NCI-H2171 (cell line): ENCODE measurements at regions not wholly inside any gene's neighbourhood (a gene's known extent, or its start where the extent isn't known, plus 50 kb on each side); places are given as distances from the start of the nearest gene placed in this dataset.

Source experiments
- DNase-seq: peaks from one replicate; lab custom pipeline; 2025; lab: John Stamatoyannopoulos, UW

DNA sequence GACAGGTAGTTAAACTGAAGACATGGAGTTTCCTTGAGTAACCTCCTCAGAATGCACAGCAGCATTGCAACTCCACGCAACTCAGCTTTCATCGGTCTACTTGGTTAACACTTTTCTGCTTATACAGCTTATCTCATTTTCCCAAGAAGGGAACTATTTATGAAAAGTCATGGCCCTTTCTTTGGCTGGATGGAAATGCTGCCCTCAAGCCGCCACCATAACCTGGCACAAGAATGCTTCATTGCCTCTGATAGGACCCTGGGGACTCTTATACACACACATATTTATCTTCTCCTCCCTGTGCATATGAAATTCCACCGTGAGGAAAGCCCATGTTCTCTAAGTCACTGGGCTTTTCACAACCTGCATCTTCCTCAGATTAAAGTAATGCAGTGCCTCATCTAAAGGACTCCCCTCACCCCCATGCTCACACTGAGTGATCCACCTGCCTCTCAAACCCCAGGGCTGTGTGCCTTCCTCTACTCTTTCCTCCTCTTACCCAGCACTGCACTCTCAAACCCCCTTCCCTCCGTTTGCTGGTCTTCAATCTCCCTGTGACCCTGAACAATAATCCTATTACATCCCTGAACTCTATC lies 192.0 kb upstream of the HNRNPA3 start:
- no peak for DNase-seq

DNA sequence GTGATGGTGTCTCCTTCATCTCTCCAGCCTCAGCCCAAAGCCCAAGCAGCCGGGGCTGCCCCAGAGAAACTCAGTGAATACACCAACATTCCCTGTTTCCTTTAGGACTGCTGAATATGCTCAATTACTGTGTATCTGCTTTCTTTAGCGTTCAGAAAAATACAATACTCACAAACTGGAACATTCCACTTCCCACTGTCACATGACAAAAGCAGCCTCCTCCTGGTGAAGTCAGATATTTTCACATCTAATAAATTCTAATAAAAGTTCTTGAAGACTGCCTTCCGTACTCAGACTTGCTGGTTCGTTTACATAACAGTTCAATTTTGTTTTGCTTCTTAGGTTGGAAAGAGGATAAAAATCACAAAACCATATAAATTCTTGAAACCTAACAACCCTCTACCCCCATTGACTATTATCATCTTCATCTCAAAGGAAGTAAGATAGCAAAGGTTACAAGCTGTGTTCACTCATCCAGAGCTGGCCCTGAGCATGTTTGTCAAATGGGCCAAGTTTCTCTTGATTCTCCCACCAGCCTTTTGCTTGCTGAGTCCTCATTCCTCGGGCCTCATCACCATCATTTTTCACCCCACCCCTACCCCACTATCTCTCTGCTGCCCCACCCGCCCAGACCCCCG lies 190.8 kb upstream of the HNRNPA3 start:
- DNase-seq = no peak

DNA sequence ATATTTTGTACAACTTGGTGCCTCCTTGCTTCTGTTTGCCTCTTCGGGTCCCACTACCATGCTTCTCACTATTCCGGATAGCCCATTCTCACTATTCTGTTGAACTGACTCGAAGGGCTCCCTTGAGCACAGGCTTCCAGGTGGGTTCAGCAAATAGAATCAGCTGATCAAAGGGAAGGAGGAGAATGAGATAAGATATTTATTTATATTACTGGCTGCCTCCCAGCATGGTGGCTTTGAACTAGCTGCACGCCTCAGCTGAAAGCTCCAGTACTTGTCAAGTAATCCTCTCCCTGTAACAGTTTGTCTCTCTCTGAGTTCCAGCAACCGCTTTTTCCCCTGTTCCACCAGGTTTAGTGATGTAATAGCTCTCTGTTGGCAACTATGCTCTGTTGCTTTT lies 187.8 kb upstream of the HNRNPA3 start:
- DNase-seq = no peak

DNA sequence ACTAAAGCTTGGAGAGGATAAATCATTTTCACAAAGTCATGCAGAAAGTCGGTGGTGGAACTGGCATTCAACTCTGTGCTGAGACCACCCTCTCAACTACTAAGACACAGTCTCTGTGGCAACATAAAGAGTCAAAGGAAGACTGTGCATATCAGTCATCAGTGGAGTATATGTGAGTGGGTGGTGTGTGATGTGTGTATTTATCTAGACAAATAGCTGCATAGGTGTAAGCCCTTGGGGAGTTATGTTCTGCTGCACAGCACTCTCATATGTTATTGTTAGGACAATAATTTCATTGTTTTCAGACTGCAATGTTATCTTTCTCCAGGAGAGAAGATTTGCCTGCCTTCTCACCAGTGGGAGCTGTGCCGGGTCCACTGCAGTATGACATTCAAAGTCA lies 186.3 kb upstream of the HNRNPA3 start:
- no peak for DNase-seq

DNA sequence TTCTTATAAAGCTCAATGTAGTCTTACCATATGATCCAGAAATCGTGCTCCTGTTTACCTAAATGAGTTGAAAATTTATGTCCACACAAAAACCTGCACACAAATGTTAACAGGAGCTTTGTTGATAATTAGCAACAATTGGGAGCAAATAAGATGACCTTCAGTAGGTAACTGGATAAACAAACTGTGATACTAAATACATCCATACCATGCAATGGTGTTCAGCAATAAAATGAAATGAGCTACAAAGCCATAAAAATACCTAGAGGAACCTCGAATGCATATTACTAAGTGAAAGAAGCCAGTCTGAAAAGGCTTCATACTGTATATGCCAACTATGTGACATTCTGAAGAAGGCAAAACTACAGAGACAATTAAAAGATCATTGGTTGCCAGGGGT lies 185.6 kb upstream of the HNRNPA3 start:
- no peak for DNase-seq

DNA sequence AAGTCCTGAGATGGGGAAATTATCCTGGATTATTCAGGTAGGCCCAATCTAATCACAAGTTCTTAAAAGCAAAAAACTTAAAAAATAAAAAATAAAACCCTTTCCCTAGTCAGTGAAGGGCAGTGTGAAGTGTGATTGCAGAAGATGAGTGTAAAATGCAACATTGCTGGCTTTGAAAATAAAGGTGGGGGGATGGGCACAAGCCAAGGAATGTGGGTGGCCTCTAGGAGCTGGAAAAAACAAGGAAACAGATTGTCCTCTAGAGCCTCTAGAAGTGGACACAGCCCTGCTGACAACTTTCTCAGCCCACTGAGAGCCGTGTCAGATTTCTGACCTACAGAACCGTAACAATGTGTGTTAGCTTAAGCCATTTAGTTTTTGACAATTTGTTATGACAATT lies 184.3 kb upstream of the HNRNPA3 start:
- no peak for DNase-seq

DNA sequence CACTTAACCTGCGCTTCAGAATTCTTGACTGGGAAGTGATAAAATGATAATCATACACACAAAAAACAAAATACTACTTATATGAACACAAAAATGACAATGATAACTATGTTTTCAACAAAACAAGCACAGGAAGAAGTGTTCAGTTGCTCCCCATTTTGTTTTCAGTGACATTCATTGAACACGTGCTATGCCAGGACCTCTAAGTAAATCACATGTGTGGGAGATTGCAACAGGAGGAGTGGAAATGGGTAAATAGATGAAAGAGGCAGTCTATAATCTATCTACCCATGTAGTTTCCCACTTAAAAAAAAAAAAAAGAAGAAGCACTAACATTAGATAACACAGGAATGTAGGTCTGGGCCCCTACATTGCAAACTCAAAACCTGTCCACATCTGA lies 183.5 kb upstream of the HNRNPA3 start:
- DNase-seq = no peak

DNA sequence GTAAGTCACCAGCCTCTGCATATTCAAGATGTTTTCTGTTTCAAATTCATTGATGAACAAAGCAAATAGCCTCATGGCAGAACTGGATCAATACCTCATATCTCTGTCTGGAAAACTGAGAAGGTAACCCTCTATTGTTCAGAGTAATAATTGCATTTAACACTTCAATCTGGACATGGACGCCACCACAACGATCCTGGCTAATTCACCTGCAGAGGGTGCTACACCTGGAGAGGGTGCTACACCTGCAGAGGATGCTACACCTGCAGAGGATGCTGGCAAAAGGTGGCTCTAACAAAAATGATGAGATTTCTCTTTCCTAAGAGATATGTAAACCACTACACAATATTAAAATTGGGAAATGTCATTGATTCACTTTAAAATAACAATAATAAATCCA lies 183.1 kb upstream of the HNRNPA3 start:
- DNase-seq = no peak

DNA sequence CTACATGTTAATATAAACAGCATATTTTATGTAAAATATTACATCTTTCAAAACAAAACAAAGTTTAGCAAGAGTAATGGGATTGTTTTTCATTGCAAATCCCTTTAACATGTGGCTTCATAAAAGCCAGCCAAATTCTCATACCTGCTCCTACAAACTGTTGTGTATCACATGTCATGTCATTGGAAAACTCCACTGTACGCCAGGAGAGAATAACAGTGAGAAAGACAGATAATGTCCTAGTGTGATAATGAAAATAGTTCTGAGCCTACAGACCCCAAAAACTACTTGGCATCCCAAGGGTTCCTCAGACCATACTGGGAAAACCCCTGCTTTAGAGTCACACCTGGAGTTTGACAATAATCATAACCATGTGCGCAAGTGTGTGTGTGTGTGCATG lies 182.7 kb upstream of the HNRNPA3 start:
- no peak for DNase-seq

DNA sequence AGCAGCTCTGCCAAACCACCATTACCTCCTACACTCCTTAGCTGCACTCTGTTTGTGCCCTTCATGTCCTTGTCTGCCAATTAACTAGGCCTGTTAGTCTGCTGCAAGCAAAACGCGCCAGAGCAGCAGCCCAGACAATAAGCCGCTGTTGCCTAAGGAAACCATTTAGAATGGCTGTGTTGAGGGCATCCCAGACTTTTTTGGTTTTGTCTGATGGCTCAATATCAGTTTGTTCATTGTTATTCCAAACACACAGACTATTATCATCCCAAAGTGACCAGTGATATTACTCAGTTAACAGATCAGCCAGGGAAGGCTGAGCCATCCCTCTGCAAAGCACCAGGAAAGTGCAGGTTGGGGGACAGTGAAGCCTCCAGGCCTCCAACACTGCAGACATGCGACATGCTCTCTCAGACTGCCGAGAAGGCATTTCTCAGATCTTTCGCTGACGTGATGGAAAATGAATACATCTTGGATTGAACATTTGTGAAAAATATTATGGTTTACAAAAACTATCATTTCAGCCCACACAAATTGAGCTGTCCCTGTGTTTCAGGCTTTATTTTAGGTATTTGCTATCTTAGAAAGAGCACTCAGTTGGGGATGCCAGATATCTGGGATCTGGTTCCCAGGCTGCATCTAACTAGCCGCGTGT lies 182.0 kb upstream of the HNRNPA3 start:
- no peak for DNase-seq

DNA sequence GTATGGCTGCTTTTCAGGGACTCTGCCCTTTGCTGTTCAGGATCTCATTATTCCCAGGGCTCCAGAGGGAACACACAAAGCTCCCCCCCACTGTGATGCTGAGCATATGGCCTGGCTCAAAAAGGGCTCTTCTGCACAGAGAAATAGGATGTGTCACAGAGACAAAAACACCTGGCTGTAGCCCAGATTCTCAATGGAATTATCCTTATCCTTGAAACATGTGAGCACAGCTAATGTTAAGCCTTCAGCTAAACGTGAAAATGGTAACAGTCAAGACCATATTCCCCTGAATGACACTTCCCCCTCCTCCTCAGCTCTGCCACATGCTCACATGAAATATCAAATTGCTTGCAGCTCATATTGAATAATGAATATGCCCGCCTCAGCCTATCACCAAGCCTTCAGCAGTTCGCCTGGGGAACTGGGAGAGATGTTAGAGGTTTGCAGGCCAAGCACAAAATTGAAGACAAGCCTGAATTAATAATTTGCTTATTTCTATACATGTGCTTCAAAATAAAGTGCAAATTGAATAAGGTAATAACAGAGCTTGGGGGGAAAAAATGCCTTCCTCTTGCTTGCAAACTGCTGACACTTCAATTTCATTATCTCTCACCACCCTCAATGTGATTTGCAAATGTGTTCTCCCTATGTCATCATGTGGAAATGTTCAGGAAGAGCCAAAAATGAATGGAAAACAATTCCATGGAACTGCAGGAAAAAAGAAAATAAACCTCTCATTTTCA lies 181.0 kb upstream of the HNRNPA3 start:
- peak; percentile 88 for DNase-seq

DNA sequence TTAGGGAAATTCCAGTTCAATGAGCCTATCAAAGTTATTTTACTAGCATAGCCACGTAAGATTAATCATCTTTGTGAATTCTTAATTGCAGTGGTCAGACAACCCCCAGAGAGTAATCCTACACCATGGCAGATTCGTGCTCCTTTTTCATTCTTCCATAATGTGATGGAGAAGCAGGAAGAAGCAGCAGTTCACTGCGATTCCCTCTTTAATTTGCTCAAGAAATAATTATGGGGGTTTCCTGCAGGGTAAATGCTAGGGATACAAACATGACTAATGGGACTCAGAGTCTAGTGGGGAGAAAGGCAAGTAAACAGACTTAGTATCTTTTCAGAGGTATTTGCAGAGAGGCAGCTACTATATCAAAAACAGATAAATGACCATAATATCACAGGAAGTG lies 175.8 kb upstream of the HNRNPA3 start:
- DNase-seq = no peak

DNA sequence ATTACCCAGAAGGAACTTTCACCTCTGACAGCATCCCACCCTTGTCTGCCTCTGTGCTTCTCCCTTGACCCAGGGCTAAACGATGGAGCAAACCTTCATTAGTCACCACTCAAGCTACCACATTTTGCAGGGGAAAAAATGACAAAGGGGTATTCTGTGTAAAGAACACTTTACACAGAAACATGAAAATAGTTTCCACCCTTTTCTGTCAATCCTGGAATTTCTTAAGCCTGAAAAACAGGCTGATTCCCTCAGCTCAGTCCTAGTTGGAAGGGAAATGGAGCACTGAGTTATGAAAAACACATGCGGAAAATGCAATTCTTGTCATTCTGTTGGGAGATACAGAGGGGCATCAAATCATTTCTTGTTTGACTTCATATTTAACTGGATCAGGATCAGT lies 175.0 kb upstream of the HNRNPA3 start:
- DNase-seq = no peak

DNA sequence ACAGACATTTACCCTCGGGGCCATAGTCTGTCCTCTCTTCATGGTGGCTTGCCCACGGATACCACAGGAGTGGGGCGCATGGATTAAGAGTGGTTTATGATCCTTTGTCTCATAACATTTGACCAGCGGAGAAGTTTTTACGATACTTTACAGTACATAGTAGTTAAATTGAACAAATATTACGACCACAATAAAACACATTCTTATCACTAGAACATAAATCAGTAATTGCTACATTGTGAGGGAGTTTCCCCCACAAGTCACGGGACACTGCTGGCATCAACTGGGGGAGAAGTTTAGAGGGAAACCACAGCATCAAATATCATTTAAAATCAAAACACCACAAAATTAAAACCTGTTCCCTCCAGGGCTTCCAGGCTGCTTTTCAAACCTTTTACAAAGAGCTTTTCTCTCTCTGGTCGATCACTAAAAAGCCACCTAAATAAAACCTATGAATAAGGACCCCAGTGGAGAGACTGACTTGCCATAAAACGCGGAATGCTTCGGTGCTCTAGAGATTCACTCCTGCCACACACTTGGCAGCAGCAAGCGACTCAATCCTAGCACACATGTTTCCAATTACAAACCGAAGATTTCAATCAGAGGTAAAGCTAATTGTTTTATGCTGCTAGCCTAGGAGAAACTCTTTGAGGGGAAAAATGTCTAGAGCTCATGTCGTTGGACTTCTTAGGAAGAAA lies 173.7 kb upstream of the HNRNPA3 start:
- no peak for DNase-seq

DNA sequence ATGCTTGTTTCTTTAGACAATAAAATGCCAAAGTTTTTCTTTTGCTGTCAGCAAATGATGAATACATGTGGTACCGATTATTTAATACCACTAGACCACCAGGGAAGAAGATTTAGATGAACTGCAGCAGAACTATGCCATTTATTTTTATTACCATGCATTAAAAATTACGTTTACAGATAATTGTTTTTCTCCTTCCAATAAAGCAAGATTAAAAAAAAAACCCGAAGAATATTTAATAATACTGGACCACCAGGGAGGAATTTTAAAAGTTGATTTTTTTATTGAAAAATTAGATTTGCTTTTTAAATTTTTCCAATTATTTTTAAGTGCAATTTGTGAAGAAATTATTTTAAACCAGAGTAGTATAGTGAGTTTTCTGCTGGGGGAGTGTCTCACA lies 170.3 kb upstream of the HNRNPA3 start:
- DNase-seq = no peak

DNA sequence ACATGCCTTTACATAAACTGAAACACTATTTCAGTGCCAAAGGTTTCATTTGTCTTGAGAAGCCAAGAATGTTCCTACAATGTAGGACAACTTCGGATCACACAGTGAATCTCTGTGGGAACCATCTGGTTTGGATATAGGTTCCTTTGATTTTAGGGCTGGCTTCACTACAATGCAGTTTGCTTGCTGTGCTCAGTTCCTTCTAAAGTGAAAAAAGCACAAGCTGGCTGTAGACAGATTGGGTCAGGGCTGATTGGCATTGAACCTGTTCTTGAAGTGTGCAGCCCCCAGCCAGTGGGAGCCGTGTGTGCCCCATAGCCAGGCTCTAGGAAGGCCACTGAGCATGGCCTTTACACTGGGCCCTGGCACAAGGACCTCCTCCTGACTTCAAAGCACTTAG lies 167.9 kb upstream of the HNRNPA3 start:
- DNase-seq = no peak

DNA sequence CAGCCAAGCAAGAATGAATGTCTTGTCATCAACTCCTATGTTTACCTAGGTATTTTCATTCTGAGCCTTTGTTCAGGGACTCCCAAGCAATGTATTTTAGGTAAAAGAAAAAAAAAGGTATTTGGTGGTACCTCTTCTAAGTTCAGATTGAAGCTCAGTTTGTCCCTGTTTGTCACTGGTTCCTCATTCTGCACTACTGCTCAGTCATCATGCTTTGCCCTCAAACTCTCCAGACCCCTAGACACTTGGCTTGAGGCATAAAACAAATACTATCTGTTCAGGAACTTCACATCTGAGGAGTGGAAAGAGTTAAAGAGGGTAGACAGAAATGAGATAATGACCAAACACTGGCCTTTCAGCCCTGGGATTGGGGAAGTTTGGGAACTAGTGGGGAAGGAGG lies 163.6 kb upstream of the HNRNPA3 start:
- no peak for DNase-seq

DNA sequence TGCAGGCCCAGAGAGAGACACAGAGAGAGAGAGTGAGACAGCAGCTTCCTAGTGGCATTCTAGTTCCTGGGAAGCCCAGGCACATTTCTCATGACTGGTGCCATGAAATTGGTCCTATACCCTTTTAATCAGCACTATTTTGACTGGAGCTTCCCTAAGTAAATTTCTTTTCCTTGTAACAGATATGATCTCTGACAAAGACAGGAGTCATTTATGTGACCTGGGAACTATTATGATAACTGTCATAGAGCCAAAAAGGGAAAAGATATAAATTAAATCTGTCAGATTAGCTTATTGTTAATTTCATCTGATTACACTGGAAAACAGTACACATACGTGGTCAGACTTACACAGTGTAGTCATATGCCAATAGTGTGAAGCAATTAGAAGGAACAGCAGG lies 161.3 kb upstream of the HNRNPA3 start:
- no peak for DNase-seq

DNA sequence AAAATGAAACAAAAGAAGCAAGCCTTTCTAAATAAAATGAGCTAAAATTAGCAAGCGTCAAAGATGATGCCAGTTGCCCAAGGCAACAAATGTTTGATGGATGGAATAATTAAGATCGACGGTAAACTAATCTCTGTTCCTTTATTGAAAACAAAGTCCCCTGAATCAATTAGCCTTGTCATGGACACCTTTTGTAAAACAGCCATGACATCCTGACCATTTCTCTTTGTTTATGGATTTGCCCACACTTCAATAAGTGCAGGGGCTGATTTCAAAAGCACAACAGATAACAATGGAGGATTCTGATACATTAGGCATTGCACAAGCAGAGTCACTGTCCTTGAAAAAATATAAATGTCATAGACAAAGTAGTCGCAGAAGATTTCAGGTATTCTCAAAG lies 160.1 kb upstream of the HNRNPA3 start:
- no peak for DNase-seq

DNA sequence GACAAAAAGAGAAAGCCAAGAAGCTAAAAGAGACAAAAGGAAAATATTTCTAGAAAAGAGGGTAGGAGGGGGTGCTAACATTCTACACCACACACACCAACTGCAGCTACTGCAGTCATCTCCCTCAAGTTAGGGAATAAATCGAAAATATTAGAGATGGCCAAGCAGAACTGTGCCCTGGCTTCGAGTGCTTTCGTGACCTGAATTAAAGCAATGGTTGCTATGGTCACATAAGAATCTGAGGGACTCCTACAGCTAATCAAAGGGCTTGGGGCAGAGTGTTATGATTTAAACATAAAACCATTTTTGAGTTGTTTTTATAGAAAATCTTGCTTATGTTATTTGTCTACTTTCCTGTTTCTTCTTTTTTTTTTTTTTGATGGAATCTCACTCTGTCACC lies 159.6 kb upstream of the HNRNPA3 start:
- DNase-seq = no peak

DNA sequence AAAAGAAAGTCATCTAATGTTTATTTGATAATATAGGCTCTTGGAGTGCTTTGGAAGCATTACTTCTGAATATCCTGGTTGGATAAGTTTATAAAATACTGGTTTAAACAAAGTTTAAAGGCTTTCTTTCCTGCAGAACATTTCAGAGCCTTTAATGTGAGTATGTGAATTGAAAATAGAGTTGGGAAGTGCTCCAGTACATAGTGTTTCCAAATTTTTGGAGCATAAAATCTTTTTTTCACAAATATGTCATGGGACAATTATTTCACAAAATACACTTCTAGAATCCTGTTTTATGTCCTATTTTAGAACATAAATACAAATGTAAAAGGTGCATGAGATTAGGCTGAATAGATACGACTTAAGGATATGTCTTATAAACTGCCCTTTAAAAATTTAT lies 158.9 kb upstream of the HNRNPA3 start:
- DNase-seq = no peak

DNA sequence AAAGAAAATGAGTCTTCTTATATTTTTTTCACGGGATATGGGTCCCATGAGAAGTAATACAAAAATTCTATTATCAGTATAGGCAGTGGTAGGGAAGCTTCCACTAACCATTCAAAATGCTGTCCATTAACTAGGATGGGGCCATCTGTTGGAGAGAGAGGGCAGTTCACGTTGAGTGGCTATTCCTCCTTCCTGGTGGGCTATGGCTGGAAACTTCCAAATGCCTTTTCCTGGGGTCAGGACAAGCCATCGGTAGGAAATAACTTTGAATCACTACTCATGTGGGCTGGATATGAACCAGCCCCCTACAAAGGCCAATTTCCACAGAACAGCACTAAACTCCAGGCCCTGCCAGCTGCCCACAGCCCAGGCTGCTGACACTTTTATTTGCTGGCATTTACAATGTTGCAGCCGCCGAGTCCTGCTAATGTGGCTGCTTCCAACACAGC lies 156.1 kb upstream of the HNRNPA3 start:
- no peak for DNase-seq

DNA sequence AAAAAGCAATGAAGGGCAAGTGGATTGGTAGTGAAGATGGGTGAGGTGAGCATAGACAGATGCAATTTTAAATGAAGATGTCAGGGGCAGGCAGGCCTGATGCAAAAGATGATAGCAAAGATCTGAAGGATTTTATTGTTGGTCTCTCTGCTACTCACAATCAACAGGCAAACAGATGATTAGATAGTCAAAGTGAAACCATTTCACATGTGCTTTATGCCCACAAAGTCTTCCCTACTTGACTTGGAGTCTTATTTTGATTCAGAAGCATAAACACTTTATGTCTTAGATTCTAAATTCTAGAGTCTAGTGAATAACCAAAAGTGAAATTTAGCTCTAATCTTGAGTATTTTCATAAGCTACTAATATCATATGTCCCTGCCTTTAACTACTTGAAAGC lies 153.8 kb upstream of the HNRNPA3 start:
- no peak for DNase-seq
